ENCODE measurements at regions not wholly inside any gene's neighbourhood (a gene's known extent, or its start where the extent isn't known, plus 50 kb on each side); places are given as distances from the start of the nearest gene placed in this dataset.

DNA sequence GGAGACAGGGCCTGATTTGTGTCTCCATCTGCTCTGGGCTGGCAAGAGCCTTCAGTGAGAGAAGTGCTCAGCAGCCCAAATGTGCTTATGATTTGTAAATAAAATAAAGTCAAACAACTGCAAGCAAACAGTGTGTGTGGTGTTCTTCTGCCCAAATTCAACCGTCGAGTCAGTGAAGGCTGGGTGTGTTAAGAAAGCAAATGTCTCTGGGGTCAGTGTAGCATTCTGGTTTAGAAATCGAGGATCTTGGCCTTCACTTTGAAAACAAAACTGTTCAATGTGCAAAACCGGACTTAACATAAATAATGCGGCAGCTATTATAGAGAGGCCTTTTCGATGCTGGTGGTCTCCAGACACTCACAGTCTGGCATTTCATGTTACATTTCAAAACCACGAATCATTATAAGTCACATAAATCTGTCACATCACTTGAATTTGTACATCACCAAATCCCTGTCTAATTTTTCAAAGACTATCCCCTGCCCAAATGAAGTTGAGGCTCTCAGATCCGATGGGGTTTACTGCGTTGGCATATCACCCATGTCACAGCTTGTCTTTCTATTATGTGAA lies 158.6 kb upstream of the MYOCD start:
- H3K27me3 ChIP-seq (ENCODE audit: insufficient read depth, low read length) = no peaks in the 10 kb centered on the region
- 94% methylated on average over 9 of the region's 9 CpGs for WGBS
- no peaks in the 10 kb centered on the region for H3K9me3 ChIP-seq (ENCODE audit: insufficient read depth, low read depth, low read length)
- H3K9ac ChIP-seq (ENCODE audit: low read depth, low read length) = no peak overlapping the region
- no peaks in the 10 kb centered on the region for H3K4me1 ChIP-seq (ENCODE audit: insufficient read depth, low read length)
- no peak overlapping the region for H3K4me3 ChIP-seq (ENCODE audit: low read length)
- no peaks in the 10 kb centered on the region for H3K36me3 ChIP-seq (ENCODE audit: insufficient read depth, low read length)
- no peak overlapping the region for H3K27ac ChIP-seq (ENCODE audit: low read depth, low read length)

DNA sequence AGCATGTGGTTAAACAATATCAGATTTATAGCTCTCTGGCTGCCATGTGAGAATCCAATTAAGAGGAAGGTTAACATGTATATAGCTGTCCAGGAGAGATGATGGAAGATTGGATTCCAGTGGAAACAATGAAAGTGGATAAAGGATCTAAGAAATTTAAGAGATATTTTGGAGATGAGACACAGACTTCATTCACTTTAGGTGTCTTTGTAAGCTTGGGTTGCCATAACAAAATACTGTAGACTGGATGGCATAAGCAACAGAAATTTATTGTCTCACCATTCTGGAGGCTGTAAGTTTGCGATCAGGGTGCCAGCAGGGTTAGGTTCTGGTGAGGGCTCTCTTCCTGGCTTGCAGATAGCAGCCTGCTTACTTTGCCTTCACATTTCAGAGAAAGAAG lies 155.9 kb upstream of the MYOCD start:
- H3K27ac ChIP-seq (ENCODE audit: low read depth, low read length) = no peak overlapping the region
- 100% methylated on average over 1 of the region's 1 CpG for WGBS

DNA sequence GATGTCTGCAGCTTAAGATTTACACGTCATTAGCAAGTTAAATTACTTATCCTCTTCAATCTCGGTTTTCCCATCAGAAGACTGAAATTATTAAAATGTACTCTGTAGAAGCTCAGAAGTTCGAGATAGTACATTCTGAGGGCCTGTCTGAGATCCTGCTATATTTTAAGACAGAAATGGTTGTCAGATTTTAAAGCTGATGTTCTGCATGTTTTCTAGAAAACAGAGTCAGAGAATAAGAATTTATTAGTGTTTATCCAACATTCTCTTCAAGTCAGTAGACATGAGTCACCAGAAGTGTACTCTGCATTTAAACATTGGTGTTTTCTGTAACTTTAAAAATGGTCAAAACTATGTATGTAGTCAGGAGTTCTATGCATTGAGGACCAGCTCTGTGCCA lies 155.2 kb upstream of the MYOCD start:
- Histone ChIP-seq H3K4me3 (ENCODE audit: low read length) (no peak overlapping the region), H3K4me1 (ENCODE audit: insufficient read depth, low read length) (peaks cover 6% of the 10 kb centered on the region; the same call in 1 of the 2 replicates), H3K36me3 (ENCODE audit: insufficient read depth, low read length) (no peaks in the 10 kb centered on the region), H3K27me3 (ENCODE audit: insufficient read depth, low read length) (no peaks in the 10 kb centered on the region), H3K9me3 (ENCODE audit: insufficient read depth, low read depth, low read length) (no peaks in the 10 kb centered on the region), H3K9ac (ENCODE audit: low read depth, low read length) (no peak overlapping the region), H3K27ac (ENCODE audit: low read depth, low read length) (no peak overlapping the region)
- WGBS = 79% methylated on average over 3 of the region's 3 CpGs

More for the DNA sequence above, 155.9 kb upstream of the MYOCD start:
- H3K4me1 ChIP-seq (ENCODE audit: insufficient read depth, low read length) = peaks cover 6% of the 10 kb centered on the region; the same call in 1 of the 2 replicates
- no peaks in the 10 kb centered on the region for H3K9me3 ChIP-seq (ENCODE audit: insufficient read depth, low read depth, low read length)
- H3K4me3 ChIP-seq (ENCODE audit: low read length) = no peak overlapping the region
- H3K27me3 ChIP-seq (ENCODE audit: insufficient read depth, low read length) = no peaks in the 10 kb centered on the region
- no peak overlapping the region for H3K9ac ChIP-seq (ENCODE audit: low read depth, low read length)
- no peaks in the 10 kb centered on the region for H3K36me3 ChIP-seq (ENCODE audit: insufficient read depth, low read length)

DNA sequence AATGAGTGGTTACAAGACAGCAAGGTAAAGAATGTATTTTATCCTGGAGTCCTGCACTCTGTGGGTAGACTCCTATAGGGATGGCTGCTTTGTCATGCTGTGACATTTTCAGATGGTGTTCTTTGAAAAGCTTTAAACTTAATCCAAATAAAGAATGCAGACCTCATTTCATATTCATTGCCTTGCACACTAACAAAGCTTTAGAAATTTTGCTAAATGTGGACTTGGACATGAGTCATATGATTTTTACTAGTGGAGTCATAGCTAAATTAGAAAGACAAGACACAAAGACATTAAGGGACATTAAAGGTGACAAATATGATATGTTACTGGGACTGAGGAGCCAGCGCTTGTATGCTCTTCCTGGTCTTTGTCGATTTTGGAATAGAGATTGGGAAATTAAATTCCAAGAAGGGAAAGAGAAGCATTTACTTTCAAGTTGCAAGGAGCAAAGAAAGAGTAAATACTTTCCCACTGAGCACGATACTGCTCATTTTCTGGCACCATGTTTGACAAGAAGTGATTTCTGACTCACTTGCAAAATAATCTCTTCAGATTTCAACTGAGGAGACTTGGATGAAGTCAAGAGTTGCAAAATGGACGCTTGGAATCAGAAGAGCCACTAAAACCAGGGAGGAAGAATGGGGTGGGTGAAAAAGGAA lies 152.9 kb upstream of the MYOCD start:
- peaks cover 6% of the 10 kb centered on the region; the same call in 1 of the 2 replicates for H3K4me1 ChIP-seq (ENCODE audit: insufficient read depth, low read length)
- H3K9ac ChIP-seq (ENCODE audit: low read depth, low read length) = no peak overlapping the region
- no peaks in the 10 kb centered on the region for H3K27me3 ChIP-seq (ENCODE audit: insufficient read depth, low read length)
- H3K4me3 ChIP-seq (ENCODE audit: low read length) = no peak overlapping the region
- WGBS = 95% methylated on average over 4 of the region's 4 CpGs
- H3K36me3 ChIP-seq (ENCODE audit: insufficient read depth, low read length) = no peaks in the 10 kb centered on the region
- H3K9me3 ChIP-seq (ENCODE audit: insufficient read depth, low read depth, low read length) = no peaks in the 10 kb centered on the region
- H3K27ac ChIP-seq (ENCODE audit: low read depth, low read length) = no peak overlapping the region

DNA sequence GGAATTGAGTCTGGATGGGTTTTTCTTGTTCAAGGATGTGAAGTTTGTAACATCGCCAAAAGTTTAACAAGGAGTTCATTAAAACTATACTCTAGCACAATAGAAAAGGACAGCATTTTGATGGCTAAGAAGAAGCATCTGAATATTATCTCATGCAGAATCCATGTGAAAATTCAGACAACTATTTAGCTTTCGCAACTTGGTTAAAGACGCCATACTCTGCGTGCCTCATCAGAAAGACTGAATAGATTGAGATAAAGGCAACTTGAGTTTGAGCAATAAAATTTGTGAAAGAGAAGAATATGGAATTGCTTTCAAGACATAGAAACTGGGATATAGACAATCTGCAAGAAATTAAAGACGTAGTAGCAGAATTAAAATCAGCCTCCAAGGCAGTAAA lies 151.1 kb upstream of the MYOCD start:
- no peak overlapping the region for H3K9ac ChIP-seq (ENCODE audit: low read depth, low read length)
- H3K27me3 ChIP-seq (ENCODE audit: insufficient read depth, low read length) = no peaks in the 10 kb centered on the region
- H3K4me1 ChIP-seq (ENCODE audit: insufficient read depth, low read length) = peaks cover 6% of the 10 kb centered on the region; the same call in 1 of the 2 replicates
- WGBS = 97% methylated on average over 4 of the region's 5 CpGs
- no peaks in the 10 kb centered on the region for H3K9me3 ChIP-seq (ENCODE audit: insufficient read depth, low read depth, low read length)
- H3K4me3 ChIP-seq (ENCODE audit: low read length) = no peak overlapping the region
- no peaks in the 10 kb centered on the region for H3K36me3 ChIP-seq (ENCODE audit: insufficient read depth, low read length)
- H3K27ac ChIP-seq (ENCODE audit: low read depth, low read length) = no peak overlapping the region

DNA sequence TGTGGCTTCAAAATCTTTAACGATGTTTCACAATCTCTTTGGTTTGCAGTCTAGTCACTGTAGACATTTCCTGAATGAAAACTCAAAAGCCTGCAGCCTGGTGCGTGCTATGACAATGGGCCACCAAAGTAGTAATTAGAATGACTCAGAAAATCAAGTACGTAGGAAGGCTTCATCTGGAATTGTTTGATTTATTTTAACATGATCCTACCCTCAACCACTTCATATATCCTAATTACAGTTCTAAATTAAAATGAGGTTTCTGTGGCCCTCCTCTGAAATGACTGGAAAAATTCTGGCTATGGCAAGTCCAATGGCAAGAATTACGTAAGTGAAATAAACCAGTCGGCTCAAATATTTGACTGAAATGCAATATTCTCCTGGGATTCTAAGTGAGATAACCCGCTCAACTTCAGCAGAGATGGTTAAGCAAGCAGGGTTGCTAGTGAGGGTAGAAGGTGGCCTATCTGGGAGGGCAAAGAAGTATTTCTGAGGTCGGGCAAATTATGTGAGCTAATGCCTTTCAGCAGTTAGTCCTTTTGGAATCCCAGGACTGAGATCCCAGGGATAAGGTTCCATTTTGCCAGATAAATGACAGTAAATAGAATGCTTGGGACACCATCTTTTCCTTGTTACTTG lies 145.6 kb upstream of the MYOCD start:
- no peaks in the 10 kb centered on the region for H3K9me3 ChIP-seq (ENCODE audit: insufficient read depth, low read depth, low read length)
- no peak overlapping the region for H3K9ac ChIP-seq (ENCODE audit: low read depth, low read length)
- no peak overlapping the region for H3K4me3 ChIP-seq (ENCODE audit: low read length)
- H3K36me3 ChIP-seq (ENCODE audit: insufficient read depth, low read length) = no peaks in the 10 kb centered on the region
- WGBS = 94% methylated on average over 6 of the region's 7 CpGs
- peaks cover 9% of the 10 kb centered on the region; the same call in 1 of the 2 replicates for H3K4me1 ChIP-seq (ENCODE audit: insufficient read depth, low read length)
- no peak overlapping the region for H3K27ac ChIP-seq (ENCODE audit: low read depth, low read length)
- no peaks in the 10 kb centered on the region for H3K27me3 ChIP-seq (ENCODE audit: insufficient read depth, low read length)

DNA sequence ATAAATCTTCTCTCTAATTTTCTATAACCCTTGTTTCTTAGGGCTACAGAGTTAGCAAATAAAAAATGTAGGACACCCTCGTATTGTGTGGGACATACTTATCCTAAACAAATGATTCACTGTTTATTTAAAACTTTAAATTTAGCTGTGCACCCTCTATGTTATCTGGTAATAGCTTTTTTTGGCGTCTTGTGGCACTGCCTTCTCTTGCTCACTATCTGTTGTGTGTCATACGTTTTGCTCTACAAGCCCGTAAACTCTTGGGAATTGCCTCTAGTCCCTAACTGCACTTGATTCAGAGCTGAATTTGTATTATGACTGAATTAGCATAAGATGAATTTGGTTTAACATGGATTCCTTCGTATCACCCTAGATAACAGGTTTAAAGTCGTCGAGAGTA lies 144.3 kb upstream of the MYOCD start:
- Histone ChIP-seq H3K27ac (ENCODE audit: low read depth, low read length) (no peak overlapping the region), H3K4me1 (ENCODE audit: insufficient read depth, low read length) (peaks cover 9% of the 10 kb centered on the region; the same call in 1 of the 2 replicates), H3K36me3 (ENCODE audit: insufficient read depth, low read length) (no peaks in the 10 kb centered on the region), H3K9me3 (ENCODE audit: insufficient read depth, low read depth, low read length) (no peaks in the 10 kb centered on the region), H3K4me3 (ENCODE audit: low read length) (no peak overlapping the region), H3K9ac (ENCODE audit: low read depth, low read length) (no peak overlapping the region), H3K27me3 (ENCODE audit: insufficient read depth, low read length) (no peaks in the 10 kb centered on the region)
- 93% methylated on average over 7 of the region's 7 CpGs for WGBS

DNA sequence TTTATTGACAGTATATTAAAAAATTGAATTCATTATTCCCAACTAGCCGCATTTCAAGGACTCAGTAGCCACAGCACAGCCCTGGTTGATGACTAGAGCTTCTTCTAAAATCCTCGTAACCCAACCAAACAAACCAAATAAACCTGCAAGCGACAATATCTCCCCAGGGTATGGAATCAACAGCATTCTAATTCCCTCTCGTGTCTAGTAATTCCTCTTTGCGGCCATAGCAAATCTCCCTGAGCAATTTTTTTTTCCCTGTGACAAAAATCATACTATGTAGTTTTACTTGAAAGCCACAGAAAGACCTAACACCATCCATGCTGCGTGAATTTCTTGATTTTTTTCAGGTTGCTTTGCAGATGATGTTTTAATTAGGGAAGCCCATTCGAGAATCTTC lies 143.4 kb upstream of the MYOCD start:
- no peaks in the 10 kb centered on the region for H3K9me3 ChIP-seq (ENCODE audit: insufficient read depth, low read depth, low read length)
- WGBS = 89% methylated on average over 6 of the region's 7 CpGs
- no peak overlapping the region for H3K9ac ChIP-seq (ENCODE audit: low read depth, low read length)
- peaks cover 9% of the 10 kb centered on the region; the same call in 1 of the 2 replicates for H3K4me1 ChIP-seq (ENCODE audit: insufficient read depth, low read length)
- no peaks in the 10 kb centered on the region for H3K36me3 ChIP-seq (ENCODE audit: insufficient read depth, low read length)
- H3K27me3 ChIP-seq (ENCODE audit: insufficient read depth, low read length) = no peaks in the 10 kb centered on the region
- no peak overlapping the region for H3K27ac ChIP-seq (ENCODE audit: low read depth, low read length)
- no peak overlapping the region for H3K4me3 ChIP-seq (ENCODE audit: low read length)

DNA sequence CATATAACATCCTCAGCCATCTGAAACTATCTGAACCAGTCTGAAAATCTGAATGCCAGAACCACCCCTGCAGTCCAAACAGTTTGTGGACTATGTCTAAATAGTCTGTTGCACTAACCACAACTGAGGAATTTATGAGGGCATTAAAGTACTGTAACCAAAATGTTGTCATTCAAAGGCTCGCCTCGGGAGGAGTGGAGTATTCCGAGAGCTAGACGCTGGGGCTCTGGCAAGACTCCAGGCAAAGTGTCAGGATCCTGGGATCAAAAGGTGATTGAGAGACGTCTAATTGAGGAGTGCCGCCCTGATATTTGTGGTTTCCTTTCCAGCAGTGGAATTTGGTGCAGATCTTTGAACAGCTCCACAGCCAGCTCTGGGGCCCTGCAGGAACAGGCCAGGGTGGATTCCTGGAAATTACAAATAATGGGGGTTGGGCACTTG lies 142.9 kb upstream of the MYOCD start:
- Histone ChIP-seq H3K27ac (ENCODE audit: low read depth, low read length) (no peak overlapping the region), H3K36me3 (ENCODE audit: insufficient read depth, low read length) (no peaks in the 10 kb centered on the region)

DNA sequence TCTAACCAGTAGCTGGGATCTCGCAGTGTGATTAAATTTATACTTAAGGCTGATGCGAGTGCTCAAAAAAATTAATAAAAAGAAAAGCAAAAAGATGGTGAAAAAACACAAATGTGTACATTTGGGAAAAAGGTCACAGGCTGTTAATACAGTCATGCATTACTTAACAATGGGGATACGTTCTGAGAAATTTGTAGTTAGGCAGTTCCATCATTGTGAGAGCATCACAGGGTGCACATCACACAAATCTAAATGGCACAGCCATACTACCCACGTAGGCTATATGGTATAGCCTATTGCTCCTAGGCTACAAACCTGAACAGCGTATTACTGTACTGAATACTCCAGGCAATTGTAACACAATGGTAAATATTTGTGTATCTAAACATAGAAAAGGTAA lies 142.4 kb upstream of the MYOCD start:
- Histone ChIP-seq H3K27me3 (ENCODE audit: insufficient read depth, low read length) (no peaks in the 10 kb centered on the region), H3K9ac (ENCODE audit: low read depth, low read length) (no peak overlapping the region), H3K27ac (ENCODE audit: low read depth, low read length) (no peak overlapping the region), H3K4me1 (ENCODE audit: insufficient read depth, low read length) (peaks cover 9% of the 10 kb centered on the region; the same call in 1 of the 2 replicates), H3K4me3 (ENCODE audit: low read length) (no peak overlapping the region), H3K36me3 (ENCODE audit: insufficient read depth, low read length) (no peaks in the 10 kb centered on the region), H3K9me3 (ENCODE audit: insufficient read depth, low read depth, low read length) (no peaks in the 10 kb centered on the region)
- WGBS = 91% methylated on average over 5 of the region's 5 CpGs

More for the DNA sequence above, 142.9 kb upstream of the MYOCD start:
- H3K9me3 ChIP-seq (ENCODE audit: insufficient read depth, low read depth, low read length) = no peaks in the 10 kb centered on the region
- H3K4me1 ChIP-seq (ENCODE audit: insufficient read depth, low read length) = peaks cover 9% of the 10 kb centered on the region; the same call in 1 of the 2 replicates
- no peak overlapping the region for H3K9ac ChIP-seq (ENCODE audit: low read depth, low read length)
- no peak overlapping the region for H3K4me3 ChIP-seq (ENCODE audit: low read length)
- WGBS = 75% methylated on average over 6 of the region's 6 CpGs
- H3K27me3 ChIP-seq (ENCODE audit: insufficient read depth, low read length) = no peaks in the 10 kb centered on the region

DNA sequence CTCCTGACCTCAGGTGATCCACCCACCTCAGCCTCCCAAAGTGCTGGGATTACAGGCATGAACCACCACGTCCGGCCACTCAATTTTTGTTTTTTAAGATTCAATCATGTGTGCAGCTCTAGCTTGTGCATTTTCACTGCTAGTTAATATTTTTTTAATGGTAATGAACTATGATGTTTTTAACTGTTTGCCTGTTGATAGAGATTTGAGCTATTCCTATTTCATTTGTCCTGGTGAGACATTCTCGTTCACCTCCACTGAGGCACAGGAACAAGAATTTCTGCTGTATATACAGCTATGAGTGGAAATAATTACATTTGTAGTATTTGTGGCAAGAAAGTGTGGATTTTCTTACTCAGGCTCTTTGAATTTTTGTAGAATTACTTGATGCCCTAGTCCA lies 137.7 kb upstream of the MYOCD start:
- Histone ChIP-seq H3K36me3 (ENCODE audit: insufficient read depth, low read length) (no peaks in the 10 kb centered on the region), H3K4me1 (ENCODE audit: insufficient read depth, low read length) (peaks cover 4% of the 10 kb centered on the region; the same call in 1 of the 2 replicates), H3K9me3 (ENCODE audit: insufficient read depth, low read depth, low read length) (no peaks in the 10 kb centered on the region), H3K9ac (ENCODE audit: low read depth, low read length) (no peak overlapping the region), H3K27me3 (ENCODE audit: insufficient read depth, low read length) (no peaks in the 10 kb centered on the region), H3K27ac (ENCODE audit: low read depth, low read length) (no peak overlapping the region), H3K4me3 (ENCODE audit: low read length) (no peak overlapping the region)
- WGBS = 94% methylated on average over 3 of the region's 3 CpGs

Measured in HUES64 (cell line).